ENCODE measurements at regions not wholly inside any gene's neighbourhood (a gene's known extent, or its start where the extent isn't known, plus 50 kb on each side); places are given as distances from the start of the nearest gene placed in this dataset.
"Not testable (repeated sequence)": the region's sequence is repeated elsewhere in the genome, so short reads cannot be mapped to it uniquely, and the experiment has no call there.

- no peak for DNase-seq
Measured at GRCh38 chr12:23096321-23096720, 471.4 kb downstream of the ETNK1 start.

GRCh38 chr12:23098110-23098509 is 473.1 kb downstream of the ETNK1 start:
- DNase-seq, result no peak

- DNase-seq, result no peak
Measured at GRCh38 chr12:23098517-23098916, 473.5 kb downstream of the ETNK1 start.

- no peak for DNase-seq
Measured at GRCh38 chr12:23099104-23099503, 474.1 kb downstream of the ETNK1 start.

GRCh38 chr12:23099604-23100003 is 474.6 kb downstream of the ETNK1 start:
- DNase-seq, result no peak

- DNase-seq, result no peak
Measured at GRCh38 chr12:23108957-23109356, 484.0 kb downstream of the ETNK1 start.

- DNase-seq, result no peak
Measured at GRCh38 chr12:23113781-23114180, 488.8 kb downstream of the ETNK1 start.

GRCh38 chr12:23115984-23116383 is 491.0 kb downstream of the ETNK1 start:
- DNase-seq, result no peak

GRCh38 chr12:23126794-23127193 is 501.8 kb downstream of the ETNK1 start:
- no peak for DNase-seq

- DNase-seq, result no peak
Measured at GRCh38 chr12:23127701-23128100, 502.7 kb downstream of the ETNK1 start.

GRCh38 chr12:23128462-23128861 is 503.5 kb downstream of the ETNK1 start:
- DNase-seq, result no peak

GRCh38 chr12:23132357-23132756 is 507.4 kb downstream of the ETNK1 start:
- DNase-seq, result no peak

- no peak for DNase-seq
Measured at GRCh38 chr12:23133471-23133870, 508.5 kb downstream of the ETNK1 start.

GRCh38 chr12:23139026-23139425 is 514.1 kb downstream of the ETNK1 start:
- DNase-seq, result no peak

GRCh38 chr12:23140710-23141109 is 515.7 kb downstream of the ETNK1 start:
- no peak for DNase-seq

GRCh38 chr12:23141335-23141734 is 516.4 kb downstream of the ETNK1 start:
- DNase-seq, result no peak

- DNase-seq, result not testable (repeated sequence)
Measured at GRCh38 chr12:23146070-23146469, 521.1 kb downstream of the ETNK1 start.

GRCh38 chr12:23168459-23168858 is 543.5 kb downstream of the ETNK1 start:
- no peak for DNase-seq

GRCh38 chr12:23169012-23169695 is 544.2 kb downstream of the ETNK1 start:
- no peak for DNase-seq

- no peak for DNase-seq
Measured at GRCh38 chr12:23169696-23170013, 544.7 kb downstream of the ETNK1 start.

- DNase-seq, result no peak
Measured at GRCh38 chr12:23174917-23175316, 549.9 kb downstream of the ETNK1 start.

GRCh38 chr12:23185346-23185745 is 560.4 kb downstream of the ETNK1 start:
- DNase-seq, result no peak

- DNase-seq, result no peak
Measured at GRCh38 chr12:23186950-23187349, 562.0 kb downstream of the ETNK1 start.

- DNase-seq, result no peak
Measured at GRCh38 chr12:23193552-23193951, 568.6 kb downstream of the ETNK1 start.

GRCh38 chr12:23197266-23197665 is 572.3 kb downstream of the ETNK1 start:
- no peak for DNase-seq

- no peak for DNase-seq
Measured at GRCh38 chr12:23202728-23203127, 577.8 kb downstream of the ETNK1 start.

Measured in NCI-H1048 (cell line).